AG08395 (cell line): ENCODE measurements at regions not wholly inside any gene's neighbourhood (a gene's known extent, or its start where the extent isn't known, plus 50 kb on each side); places are given as distances from the start of the nearest gene placed in this dataset.
"Not testable (repeated sequence)": the region's sequence is repeated elsewhere in the genome, so short reads cannot be mapped to it uniquely, and the experiment has no call there.

ENCODE experiments used
- DNase-seq: peaks from one replicate; pipeline ENCODE4 v3.0.0; 2012; ENCODE audit warnings: mixed read lengths, low spot score

DNA sequence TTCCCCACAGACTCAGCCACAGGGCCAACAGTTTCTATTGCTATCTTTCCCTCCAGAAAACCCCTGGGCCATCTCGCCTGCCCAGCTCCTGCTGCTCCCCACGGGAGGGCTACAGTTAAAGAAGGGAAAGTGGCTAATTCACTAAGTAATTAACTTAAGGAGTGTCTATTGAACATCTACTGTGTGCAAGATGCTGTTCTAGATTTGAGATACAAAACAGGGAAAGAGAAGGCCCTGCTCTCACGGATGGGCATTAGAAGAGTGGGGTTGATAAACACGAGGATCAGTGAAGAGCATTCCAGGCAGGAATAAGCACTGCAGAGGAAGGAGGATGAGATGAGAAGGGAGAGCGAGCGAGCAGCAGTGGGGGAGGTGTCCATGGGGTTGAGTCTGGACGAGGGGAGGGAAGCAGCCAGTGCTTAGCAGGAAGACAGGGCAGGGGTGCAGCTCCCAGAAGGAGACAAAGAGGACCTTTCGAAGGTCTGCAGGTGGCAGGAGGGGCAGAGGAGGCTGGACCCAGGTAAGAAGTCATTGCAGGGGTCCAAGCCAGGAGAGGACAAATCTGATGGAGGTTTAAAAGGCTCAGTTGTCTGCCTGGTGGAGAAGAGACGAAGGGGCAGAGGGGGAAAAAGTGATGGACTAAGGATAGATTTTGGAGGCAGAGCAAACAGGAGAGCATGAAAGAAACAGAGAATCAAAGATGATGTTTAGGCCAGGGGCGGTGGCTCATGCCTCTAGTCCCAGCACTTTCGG, 64.7 kb downstream of the KLF15 start:
- DNase-seq = no peak

GRCh38 chr3:126291537-126291936, 65.7 kb downstream of the KLF15 start:
- DNase-seq = no peak

DNA sequence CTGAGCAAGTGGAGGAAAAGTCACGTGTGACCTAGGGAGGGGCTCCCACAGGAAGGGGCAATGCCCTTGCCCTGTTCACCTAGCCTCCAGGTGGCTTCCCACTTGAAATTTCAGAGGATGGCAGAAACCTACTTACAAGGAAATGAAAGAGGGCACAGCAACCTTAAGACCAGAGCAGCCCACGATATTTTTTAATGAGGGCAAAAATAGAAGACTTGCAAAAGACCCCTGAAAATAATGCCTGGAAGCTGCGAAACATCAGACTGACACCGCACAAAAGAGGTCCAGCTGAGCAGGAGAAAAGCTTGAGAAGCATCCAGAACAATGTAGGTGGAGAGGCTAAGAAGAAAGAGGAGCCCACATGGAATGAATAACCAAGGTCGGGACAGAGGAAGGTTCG, 66.1 kb downstream of the KLF15 start:
- DNase-seq = no peak

DNA sequence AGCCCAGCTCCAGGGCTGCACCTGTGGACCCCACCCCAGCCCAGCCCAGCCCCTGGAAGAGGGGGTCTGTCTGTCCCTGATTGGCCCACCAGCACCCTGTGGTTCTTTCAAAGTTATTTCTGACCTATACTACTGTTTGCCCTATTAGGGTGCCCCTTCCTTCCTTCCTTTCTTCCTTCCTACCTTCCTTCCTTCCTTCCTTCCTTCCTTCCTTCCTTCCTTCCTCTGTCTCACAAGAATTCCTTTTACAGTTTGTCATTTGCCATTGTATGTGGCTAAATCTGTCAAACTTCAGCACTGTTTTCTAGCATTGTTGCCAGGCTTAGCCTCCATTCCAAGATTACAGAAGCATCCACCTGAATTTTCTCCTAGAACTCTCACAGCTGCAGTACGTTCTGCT, 66.9 kb downstream of the KLF15 start:
- no peak for DNase-seq

DNA sequence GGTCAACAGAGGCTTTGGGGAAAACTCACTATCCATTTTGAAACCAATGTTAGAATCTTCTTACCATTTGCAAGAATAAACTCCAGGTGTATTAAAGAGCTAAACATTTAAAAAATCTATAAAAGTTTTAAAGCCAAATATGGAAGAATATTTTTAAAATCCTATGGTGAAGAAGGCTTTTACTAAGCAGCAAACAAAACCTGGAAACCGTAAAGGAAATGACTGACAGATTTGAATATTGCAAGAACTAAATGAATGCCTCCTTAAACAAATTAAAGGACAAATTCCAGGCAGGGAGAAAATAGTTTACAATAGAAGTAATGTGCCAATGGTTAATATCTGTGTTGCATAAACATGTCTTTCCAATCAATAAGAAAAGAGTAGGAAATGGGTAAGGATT, 68.1 kb downstream of the KLF15 start:
- no peak for DNase-seq

DNA sequence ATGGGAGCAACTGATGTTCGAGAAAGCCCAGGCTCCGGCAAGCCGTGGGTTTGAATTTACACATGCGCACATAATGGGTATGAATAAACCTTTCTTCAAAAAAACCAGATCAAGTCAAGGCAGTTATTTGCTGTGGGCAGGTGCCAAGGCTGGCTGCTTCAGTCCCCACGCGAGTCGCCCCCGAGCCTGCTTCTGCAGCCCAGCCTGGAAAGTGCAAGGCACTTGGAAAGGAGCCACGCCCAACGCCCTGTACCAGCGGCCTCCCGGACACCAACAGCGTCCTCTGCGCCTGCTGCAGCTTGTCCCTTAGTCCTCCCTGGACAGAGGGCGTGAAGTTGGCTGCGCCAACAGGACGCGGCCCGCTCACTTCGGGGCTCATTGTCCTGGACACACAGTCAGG, 68.9 kb downstream of the KLF15 start:
- no peak for DNase-seq

- peak; percentile 72 for DNase-seq
These were observed 69.5 kb downstream of the KLF15 start for GRCh38 chr3:126287536-126288241.

- DNase-seq = no peak
These were observed 70.1 kb downstream of the KLF15 start for GRCh38 chr3:126287171-126287535.

DNA sequence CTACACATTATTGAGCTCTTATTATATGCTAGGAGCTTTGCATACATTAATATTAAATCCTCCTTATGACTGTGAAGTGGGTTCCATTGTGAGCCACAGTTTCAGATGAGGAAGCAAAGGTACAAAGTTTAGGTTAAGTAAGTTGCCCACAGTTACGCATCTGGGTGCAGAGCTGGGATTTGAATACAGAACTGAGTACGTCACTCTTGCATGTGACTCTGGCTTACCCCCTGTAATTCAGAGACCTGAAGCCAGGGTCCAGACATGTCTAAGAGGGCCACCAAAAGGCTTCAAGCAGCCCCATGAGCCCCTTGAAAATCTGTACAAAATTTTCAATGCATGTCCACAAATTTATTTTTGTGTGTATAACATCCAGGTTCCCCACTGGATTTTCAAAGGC, 71.8 kb downstream of the KLF15 start:
- no peak for DNase-seq

DNA sequence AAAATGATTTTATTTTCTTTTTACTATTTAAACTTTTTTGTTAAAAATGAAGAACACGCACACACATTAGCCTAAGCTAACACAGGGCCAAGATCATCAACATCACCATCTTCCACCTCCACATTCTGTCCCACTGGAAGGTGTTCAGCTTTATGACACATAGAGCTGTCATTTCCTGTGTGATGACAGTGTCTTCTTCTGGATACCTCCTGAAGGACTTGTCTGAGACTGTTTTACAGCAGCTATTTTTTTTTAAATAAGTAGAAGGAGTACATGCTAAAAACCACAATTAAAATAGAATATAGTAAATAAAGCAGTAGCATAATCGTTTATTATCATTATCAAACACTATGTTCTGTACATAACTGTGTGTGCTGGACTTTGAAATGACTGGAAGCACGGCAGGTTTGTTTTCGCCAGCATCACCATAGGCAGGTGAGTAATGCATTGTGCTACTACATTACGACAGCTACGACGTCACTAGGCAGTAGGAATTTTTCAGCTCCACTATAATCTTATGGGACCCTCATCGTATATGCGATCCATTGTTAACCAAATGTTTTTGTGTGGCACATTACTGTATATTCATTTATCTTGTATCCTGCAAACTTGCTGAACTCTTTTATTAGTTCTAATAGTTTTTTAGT, 72.8 kb downstream of the KLF15 start:
- no peak for DNase-seq

DNA sequence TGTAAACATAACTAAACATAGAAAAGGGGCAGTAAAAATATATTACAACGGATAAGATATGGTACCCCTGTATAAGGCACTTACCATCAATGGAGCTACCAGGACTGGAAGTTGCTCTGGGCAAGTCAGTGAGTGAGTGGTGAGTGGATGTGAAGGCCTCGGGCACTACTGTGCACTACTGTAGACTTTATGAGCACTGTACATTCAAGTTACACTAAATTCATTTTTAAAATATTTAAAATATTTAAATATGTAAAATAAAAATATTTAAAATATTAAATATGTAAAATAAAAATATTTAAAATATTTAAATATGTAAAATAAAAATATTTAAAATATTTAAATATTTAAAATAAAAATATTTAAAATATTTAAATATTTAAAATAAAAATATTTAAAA, 73.6 kb downstream of the KLF15 start:
- DNase-seq = not testable (repeated sequence)

- DNase-seq = no peak
These were observed 77.4 kb downstream of the KLF15 start for GRCh38 chr3:126279853-126280252.

DNA sequence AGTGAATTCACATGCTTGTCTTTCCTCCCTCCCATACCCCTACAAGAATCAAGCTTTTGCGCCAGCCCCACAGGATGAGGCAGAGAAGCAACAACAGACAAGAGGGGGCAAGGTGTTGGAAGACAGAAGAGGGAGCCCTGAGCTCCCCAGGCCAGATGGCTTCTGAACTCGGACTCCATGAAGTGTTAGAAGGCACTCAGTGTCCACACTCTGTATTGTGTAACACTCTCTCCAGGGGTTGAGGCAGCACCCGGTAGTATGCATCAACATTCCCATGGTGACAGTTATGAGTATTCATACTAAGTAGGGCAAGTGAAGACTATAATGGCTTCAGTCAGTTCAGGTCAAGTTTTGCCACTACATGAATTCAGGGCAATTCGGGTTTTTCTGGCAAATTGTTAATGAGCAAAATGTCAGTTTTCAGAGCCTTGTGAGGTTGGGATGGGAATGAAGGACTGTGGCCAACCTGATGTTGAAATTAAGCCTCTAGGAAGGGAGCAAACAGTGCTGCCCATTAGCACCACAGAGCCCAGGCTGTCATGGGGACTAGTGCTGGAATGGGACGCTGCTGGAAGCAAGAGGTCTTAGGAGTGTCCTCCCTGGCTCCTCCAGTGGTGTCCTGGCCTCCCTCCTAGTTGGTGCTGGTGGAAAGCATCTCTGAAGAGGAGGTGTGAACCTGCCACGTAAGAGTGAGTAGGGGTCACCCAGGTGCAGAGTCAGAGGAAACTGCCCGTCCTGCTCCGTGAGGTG, 79.4 kb downstream of the KLF15 start:
- no peak for DNase-seq

GRCh38 chr3:126275620-126275904, 81.6 kb downstream of the KLF15 start:
- DNase-seq = no peak

DNA sequence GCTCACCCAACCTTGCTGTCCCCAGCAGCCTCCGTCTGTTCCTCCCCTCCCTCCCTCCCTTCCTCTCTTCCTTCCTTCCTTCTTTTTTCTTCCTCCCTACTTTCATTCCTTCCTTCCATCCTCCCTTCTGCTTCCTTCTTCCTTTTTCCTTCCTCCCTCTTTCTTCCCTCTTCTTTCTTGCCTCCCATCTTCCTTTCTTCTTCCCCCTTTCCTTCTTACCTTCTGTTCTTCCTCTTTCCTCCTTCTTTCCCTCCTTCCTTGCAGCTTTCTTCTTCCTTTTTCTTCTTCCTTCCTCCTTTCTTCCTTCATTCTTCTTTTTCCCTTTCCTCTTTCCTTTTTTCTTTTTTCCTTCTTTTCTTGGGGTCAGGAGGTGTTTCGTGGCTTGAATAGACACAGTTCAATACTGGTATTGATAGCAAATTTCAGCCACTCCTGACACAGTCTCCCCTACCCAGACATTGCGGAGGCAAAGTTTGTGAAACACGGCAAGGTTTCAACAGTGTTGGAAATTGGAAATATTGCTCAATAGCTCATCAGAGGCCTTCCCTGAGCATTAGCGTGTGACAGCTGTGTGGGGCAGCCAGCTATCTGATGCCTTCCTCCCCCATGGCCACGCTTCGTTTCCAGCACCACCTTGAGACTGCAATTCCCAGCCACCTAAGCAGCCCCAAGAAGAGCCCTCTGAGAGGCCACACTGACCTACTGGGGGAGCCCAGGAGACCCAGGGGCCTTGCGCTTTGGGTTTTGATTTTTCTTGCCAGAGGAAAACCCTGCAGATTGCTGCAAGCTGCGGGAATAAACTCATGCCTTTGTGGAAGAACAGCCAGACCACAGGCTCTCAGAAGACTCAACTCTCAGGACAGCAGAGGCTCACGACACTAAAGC, 82.2 kb downstream of the KLF15 start:
- peak; percentile 29 for DNase-seq

DNA sequence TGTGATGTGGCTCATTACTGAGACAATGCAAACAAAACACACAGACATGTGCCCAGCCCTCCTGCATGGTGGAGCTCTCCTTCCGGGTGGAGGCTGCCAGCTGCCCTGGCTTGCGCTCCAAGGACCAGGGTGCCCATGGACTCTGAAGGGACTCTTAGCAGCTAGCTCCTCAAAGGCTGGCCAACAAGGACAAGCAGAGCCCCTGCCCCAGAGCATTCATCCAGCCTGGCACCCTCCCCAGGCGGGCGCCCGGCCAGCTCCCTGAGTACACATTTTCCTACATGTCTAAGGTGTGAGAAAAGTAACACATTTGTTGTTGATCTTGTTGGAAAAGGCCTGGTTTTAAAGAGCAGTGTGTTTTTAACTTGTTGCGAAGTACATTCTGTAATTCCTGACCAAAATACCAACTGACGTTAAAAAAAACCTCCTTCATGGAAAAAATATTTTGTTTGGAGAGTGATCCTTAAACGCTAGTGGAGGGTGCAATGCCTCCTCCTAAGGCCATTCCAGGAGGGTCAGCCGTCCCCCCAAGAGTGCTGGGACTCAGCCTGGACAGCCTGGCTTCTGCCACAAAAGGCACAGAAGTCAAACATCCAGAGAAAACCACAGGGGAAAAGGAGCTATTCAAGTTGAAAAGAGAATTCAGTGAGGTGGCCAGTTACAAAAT, 86.9 kb downstream of the KLF15 start:
- DNase-seq = no peak

GRCh38 chr3:126269354-126269753, 87.9 kb downstream of the KLF15 start:
- DNase-seq = no peak

DNA sequence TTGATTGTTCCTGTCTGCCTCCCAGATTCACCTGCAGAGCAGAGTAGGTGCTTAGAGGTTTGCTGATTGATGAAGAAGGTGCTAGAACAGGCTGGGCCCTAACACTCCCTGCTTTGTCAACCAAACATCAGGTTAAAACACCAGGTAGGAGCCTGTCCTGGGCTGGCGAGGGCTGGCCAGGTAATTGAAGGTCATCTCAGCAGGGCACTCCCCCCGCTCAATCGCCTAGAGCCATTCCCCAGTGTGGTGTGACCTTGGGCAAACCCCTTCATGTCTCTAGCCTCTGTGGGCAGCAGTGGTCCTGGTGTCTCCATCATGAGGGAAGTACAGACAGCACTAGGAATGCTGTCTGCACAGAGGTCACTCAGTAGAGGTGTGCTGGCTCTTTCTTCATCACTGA, 88.3 kb downstream of the KLF15 start:
- DNase-seq = no peak

GRCh38 chr3:126267976-126268615, 87.7 kb upstream of the ALDH1L1 start:
- DNase-seq = no peak

GRCh38 chr3:126267169-126267975, 87.0 kb upstream of the ALDH1L1 start:
- peak; percentile 88 for DNase-seq
